AG09309 (cell line): ENCODE measurements at regions not wholly inside any gene's neighbourhood (a gene's known extent, or its start where the extent isn't known, plus 50 kb on each side); places are given as distances from the start of the nearest gene placed in this dataset.
A peak's percentile ranks its signal among the peaks of the same experiment; 100 is the strongest.

Source experiments
- DNase-seq: peaks from one replicate; pipeline ENCODE4 v3.0.0-alpha.2; 2010; ENCODE audit warnings: low read depth
- H3K4me3 ChIP-seq: 2 replicates; pipeline ENCODE4 v1.5.1; 2011; ENCODE audit warnings: mild to moderate bottlenecking, low read depth, low read length, moderate library complexity; ENCODE audit not compliant: control insufficient read depth
- CTCF ChIP-seq: IDR thresholded peaks from 2 replicates; pipeline ENCODE4 v1.5.1; 2011; ENCODE audit warnings: mild to moderate bottlenecking, low read depth, low read length, inconsistent platforms; ENCODE audit not compliant: insufficient read depth, control insufficient read depth; ENCODE audit errors: missing control alignments

- H3K4me3 ChIP-seq: no peak overlapping the region
- DNase-seq: no peak
- no peak for TF ChIP-seq CTCF
Observed at GRCh38 chr1:99554727-99555126, 91.2 kb upstream of the PALMD start.

- no peak overlapping the region for H3K4me3 ChIP-seq
- TF ChIP-seq CTCF: no peak
- peak; percentile 61 for DNase-seq
Observed at GRCh38 chr1:99557546-99558202, 88.2 kb upstream of the PALMD start.

GRCh38 chr1:99559166-99559565 lies 86.7 kb upstream of the PALMD start:
- DNase-seq: no peak

GRCh38 chr1:99560207-99561040 lies 85.5 kb upstream of the PALMD start:
- DNase-seq: no peak
- TF ChIP-seq CTCF: no peak
- no peak overlapping the region for H3K4me3 ChIP-seq

More at GRCh38 chr1:99559166-99559565, 86.7 kb upstream of the PALMD start:
- TF ChIP-seq CTCF: no peak
- H3K4me3 ChIP-seq: no peak overlapping the region

- TF ChIP-seq CTCF: no peak
- no peak for DNase-seq
- H3K4me3 ChIP-seq: no peak overlapping the region
Observed at GRCh38 chr1:99561952-99562351, 84.0 kb upstream of the PALMD start.

GRCh38 chr1:99565606-99566289 lies 80.2 kb upstream of the PALMD start:
- no peak for TF ChIP-seq CTCF
- no peak for DNase-seq
- no peak overlapping the region for H3K4me3 ChIP-seq
